HG02610 (cell line): ENCODE measurements at regions not wholly inside any gene's neighbourhood (a gene's known extent, or its start where the extent isn't known, plus 50 kb on each side); places are given as distances from the start of the nearest gene placed in this dataset.

Source experiments
- ATAC-seq: cut with Tn5 transposase; IDR thresholded peaks from one replicate; pipeline ENCODE4 v1.9.1; 2021; ENCODE audit warnings: mild to moderate bottlenecking, moderate library complexity; ENCODE audit not compliant: unreplicated experiment

DNA sequence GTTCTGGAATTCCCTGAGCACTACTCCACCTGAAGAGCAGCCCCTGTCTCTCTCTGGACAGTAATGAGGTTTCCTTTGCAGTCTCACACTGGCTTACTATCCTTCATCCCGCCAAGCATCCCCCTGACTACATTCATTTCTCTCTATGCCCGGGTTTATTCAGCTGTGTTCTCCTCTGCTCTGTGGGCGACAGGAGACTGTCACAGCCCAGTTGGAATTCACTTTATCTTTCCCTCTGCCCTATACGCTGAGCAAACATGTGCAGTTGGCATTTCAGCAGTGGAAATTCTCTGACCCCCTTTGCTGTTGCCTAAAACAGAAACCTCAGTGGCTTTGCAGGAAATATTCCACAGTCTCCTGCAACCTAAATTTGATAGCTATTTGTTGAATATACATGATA is 83.5 kb upstream of the MAX start:
- no peak for ATAC-seq

- ATAC-seq = no peak
These were observed 84.6 kb upstream of the MAX start for GRCh38 chr14:65186951-65187350.

DNA sequence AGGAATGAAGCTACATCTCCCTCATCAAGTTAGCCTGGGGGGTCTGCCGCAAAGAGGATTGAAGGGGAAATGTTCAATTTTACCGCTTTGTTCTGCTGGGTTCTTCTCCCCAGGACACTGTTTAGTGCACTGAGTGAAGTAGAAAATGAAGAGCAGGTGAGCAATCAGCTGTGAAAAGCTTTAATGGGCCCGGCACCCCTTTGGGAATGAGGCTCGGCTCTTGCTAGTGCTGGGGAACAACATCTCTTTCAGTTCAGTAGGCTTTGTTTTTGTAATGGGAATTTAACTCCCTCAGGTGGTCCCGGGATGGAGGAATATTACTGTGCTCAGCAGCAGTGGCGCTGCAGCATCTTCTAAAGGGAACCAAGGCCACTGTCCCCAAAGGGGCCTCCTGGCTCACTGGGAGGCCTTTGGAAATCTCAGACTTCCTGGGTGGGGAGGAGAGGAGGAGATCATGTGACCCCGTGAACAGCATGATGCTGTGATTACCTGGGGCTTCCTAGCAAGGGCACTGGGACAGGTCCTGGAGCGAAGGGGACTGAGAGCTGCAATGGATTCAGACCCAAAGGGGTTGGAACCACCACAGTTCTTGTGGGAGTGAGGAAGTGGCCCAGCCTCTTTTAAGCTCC is 85.2 kb upstream of the MAX start:
- no peak for ATAC-seq

- no peak for ATAC-seq
These were observed 88.0 kb upstream of the MAX start for GRCh38 chr14:65190312-65190711.

DNA sequence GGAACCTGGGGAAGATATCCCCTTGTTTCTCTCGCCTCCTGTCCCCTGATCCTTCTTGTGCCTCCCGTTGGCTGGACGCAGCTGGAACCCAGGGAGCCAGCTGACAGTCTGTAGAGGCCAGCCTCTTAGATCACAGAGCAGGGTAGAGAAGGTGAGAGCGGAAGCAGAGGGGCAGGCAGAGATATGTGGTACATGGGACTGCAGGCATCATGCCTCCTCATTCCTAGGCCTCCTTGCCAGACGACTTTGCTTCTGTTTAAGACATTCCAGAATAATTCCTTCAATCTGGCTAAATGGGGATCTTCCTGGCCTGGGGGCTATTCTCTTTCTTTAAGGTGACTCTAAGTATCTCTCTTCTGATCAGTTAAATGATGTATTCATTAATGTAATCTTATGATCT is 89.4 kb upstream of the MAX start:
- ATAC-seq = no peak

- ATAC-seq = no peak
These were observed 90.4 kb upstream of the MAX start for GRCh38 chr14:65192686-65193085.

GRCh38 chr14:65193916-65194590 is 91.7 kb upstream of the MAX start:
- ATAC-seq = no peak

GRCh38 chr14:65195042-65195719 is 92.9 kb upstream of the MAX start:
- peak; percentile 94 for ATAC-seq

- no peak for ATAC-seq
These were observed 96.0 kb upstream of the MAX start for GRCh38 chr14:65198346-65198745.

DNA sequence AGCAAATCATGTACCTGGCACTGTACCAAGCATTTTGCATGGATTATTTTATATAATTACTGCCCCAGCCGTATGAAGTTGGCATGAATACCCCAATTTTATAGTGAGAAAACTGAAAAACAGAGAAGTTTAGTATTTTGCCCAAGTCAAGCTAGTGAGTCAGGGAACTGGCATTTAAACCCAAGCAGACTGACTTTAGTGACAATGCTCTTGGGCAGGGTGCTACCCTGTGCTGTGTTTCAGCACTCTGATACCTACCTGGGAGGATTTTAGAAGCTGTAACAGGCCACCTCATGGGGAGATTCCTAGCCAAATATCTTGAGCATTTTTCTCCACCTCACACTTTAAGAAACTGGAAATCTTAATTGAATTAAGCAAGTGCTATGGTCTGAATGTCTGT is 98.1 kb upstream of the MAX start:
- no peak for ATAC-seq

GRCh38 chr14:65203574-65203973 is 101.3 kb upstream of the MAX start:
- ATAC-seq = no peak

DNA sequence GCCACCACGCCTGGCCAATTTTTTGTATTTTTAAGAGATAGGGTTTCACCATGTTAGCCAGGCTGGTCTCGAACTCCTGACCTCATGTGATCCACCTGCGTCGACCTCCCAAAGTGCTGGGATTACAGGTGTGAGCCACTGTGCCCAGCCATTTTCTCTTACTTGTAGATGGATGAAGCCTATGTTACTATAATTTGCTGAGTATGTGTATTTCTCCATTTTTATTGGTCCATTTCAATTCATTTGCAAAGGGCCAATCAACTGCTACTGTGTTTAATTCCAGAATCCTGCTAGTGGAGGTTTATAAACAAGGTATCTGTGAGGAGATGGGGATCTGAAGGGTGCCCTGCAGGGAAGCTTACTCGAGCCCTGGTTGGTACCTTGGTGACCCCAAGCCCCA is 101.7 kb upstream of the MAX start:
- ATAC-seq = no peak

DNA sequence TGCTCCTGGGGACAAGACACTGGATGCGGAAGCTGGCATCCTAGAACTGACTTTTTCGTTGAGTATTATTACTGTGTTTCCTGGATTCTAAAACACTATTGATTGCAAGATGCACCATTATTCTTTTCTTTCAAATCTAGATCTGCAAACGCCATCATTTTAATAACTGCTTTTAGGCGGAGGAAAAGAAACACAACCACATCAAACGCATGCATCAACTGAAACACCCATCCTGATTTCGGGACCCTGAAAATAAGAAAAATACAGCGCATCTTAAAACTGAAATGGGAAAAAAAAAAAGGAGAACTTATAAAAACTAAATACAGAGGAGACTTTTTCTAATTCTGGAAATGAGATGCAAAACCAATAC is 103.7 kb upstream of the MAX start:
- no peak for ATAC-seq

DNA sequence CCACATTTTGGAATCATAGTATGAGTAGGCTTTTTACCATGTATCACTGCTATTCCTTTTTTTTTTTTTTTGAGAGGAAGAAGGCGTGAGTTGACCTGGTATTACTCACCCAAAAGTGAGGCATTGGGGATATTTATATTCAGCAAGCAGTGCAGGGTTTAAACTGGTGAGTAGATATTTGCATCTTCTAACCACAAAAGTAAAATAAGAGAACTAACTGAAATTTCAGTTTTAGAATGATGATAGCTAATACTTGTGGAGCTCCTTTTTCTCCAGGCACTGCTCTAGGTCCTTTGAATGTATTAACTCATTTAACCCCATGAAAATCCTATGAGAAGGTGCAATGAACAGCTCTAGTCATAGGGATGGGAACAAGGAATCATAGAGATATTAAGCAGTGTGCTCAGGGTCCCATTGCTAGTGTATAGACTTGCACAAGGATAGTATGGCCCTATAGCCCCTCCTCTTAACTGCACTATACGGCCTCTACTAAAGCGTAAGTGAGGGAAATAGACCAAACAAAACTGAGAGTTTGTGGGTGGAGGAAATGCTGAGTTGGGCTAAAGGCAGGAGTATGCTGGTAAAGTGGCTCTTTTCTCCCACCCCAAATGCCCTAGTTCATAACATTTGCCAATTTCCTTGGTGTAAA is 104.3 kb upstream of the MAX start:
- peak; percentile 78 for ATAC-seq

- ATAC-seq = no peak
These were observed 106.2 kb upstream of the MAX start for GRCh38 chr14:65208548-65208947.

GRCh38 chr14:65210118-65210821 is 108.0 kb upstream of the MAX start:
- no peak for ATAC-seq

DNA sequence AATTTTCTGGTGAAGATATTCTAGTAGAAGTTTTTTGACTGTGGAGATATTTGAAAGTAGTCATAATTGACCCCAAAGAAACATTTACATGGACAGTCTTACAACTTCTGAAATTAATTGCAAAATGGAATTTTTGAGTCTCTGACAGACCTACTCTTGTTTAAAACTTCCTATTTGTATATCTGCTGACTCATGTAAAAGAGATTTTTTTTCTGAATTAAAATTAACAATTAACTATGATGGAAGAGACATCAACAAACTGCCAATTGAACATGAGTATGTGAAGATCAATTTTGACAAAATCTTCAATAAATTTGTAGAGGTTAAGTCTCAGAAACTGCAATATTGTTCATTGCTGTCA is 108.5 kb upstream of the MAX start:
- ATAC-seq = no peak

DNA sequence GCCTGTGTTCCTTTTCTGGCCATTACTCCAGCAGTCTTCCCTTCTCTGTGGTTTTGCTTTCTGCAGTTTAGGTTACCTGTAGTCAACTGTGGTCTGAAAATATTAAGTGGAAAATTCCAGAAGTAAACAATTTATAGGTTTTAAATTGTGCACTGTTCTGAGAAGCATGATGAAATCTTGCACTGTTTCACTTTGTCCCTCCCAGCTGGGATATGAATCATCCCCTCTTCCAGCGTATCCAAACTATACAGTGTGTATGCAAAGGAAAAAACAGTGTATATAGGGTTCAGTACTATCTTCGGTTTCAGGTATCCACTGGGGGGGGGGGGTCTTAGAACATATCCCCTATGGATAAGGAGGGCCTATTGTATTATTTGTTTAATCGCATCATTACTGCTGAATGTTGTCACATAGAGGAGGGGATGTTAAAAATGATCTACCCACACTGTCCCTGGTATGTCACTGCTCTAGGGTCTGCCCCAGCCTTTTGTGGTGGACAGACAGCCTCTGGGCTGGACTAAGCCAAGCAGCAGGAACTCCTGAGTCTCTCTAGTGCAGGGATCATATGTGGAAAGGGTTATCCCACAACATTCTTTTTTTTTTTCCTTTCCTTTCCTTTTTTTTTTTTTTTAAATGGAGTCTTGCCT is 109.1 kb upstream of the MAX start:
- ATAC-seq = no peak

DNA sequence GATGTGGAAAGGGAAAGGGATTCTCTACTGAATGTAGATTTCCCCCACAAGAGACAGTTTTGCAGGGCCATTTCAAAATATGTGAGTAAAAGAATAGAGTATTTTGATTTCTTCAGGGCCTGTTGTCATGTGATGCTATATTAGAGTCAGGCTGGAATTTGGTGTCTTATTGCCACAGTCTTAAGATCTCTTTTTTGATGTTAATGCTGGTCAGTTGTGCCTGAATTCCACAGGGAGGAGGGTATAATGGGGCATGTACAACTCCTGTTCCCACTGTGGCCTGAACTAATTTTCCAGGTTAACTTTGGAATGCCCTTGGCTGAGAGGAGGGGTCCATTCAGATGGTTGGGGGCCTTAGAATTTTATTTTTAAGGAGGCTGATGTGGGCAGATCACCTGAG is 111.0 kb upstream of the MAX start:
- no peak for ATAC-seq

- no peak for ATAC-seq
These were observed 112.4 kb upstream of the MAX start for GRCh38 chr14:65214741-65215140.

- no peak for ATAC-seq
These were observed 117.0 kb upstream of the MAX start for GRCh38 chr14:65219353-65219752.
